Lower leg skin (tissue), 3 donors: ENCODE measurements at regions not wholly inside any gene's neighbourhood (a gene's known extent, or its start where the extent isn't known, plus 50 kb on each side); places are given as distances from the start of the nearest gene placed in this dataset.

Experiments used
- CTCF ChIP-seq, 3 donors: fragments of 450-650 bp; IDR thresholded peaks; one replicate each; pipeline ENCODE4 v1.5.1; 2016; ENCODE audit warnings: antibody characterized with exemption in 3 of 3, mild to moderate bottlenecking in 3 of 3, moderate library complexity in 2 of 3
- POLR2A ChIP-seq, 2 donors: fragments of 450-650 bp; IDR thresholded peaks; one replicate each; pipeline ENCODE4 v1.6.1; 2016 to 2017; ENCODE audit warnings: antibody characterized with exemption in 2 of 2, mild to moderate bottlenecking in 1 of 2, moderate library complexity in 1 of 2

- TF ChIP-seq CTCF (IDR thresholded peaks at IDR 0.05) (no peak), POLR2A (IDR thresholded peaks at IDR 0.05) (no peak)
Observed at GRCh38 chr3:26193558-26193957, 403.7 kb downstream of the OXSM start.
